PC-3 (cell line): ENCODE measurements at regions not wholly inside any gene's neighbourhood (a gene's known extent, or its start where the extent isn't known, plus 50 kb on each side); places are given as distances from the start of the nearest gene placed in this dataset.

Experiments used
- ATAC-seq: fragments of 200-7000 bp; cut with Tn5 transposase; 2 replicates; pipeline ENCODE4 v1.9.1; 2020; ENCODE audit warnings: mild to moderate bottlenecking, moderate library complexity
- BruUV-seq: library from RNA; stranded (reverse); fragments of 400-500 nt; replicated peaks from 2 replicates; lab custom pipeline; 2021; lab: Mats Ljungman, UMichigan
- CTCF ChIA-PET: fragments of 300-600 bp; sonication (Branson Sonifier 250); formaldehyde crosslinking; loops from one replicate; lab custom pipeline; 2022; ENCODE audit warnings: antibody characterized with exemption; lab: Charles Lee
- POLR2A ChIA-PET: fragments of 300-600 bp; sonication (Branson Sonifier 250); formaldehyde crosslinking; loops from one replicate; lab custom pipeline; 2022; ENCODE audit warnings: antibody characterized with exemption; ENCODE audit not compliant: unreplicated experiment; lab: Charles Lee
- DNase-seq: peaks from one replicate; pipeline ENCODE4 v3.0.0-alpha.2; 2015
- H2AFZ ChIP-seq: fragments of 300-600 bp; sonication (generic); 2 replicates; pipeline ENCODE4 v1.6.0; 2016; ENCODE audit warnings: antibody characterized with exemption, low read length
- H3F3A ChIP-seq: fragments of 300-600 bp; sonication (generic); one replicate; pipeline ENCODE4 v1.6.0; 2017; ENCODE audit warnings: antibody characterized with exemption, low read length, control low read depth, mild to moderate bottlenecking; ENCODE audit not compliant: unreplicated experiment
- H3K27ac ChIP-seq: fragments of 300-600 bp; sonication (generic); 2 replicates; pipeline ENCODE4 v1.5.1; 2016; ENCODE audit warnings: mild to moderate bottlenecking, low read length
- H3K27me3 ChIP-seq: fragments of 300-600 bp; sonication (generic); 2 replicates; pipeline ENCODE4 v1.6.1; 2016; ENCODE audit warnings: low read length, mixed read lengths
- H3K36me3 ChIP-seq: fragments of 300-600 bp; sonication (generic); 2 replicates; pipeline ENCODE4 v1.6.1; 2016; ENCODE audit warnings: low read depth, mixed run types, low read length, mixed read lengths
- H3K4me1 ChIP-seq: fragments of 300-600 bp; sonication (generic); 2 replicates; pipeline ENCODE4 v1.5.1; 2016; ENCODE audit warnings: low read length; ENCODE audit not compliant: insufficient read depth
- H3K4me2 ChIP-seq: fragments of 300-600 bp; sonication (generic); 2 replicates; pipeline ENCODE4 v1.6.0; 2016; ENCODE audit warnings: low read length
- H3K4me3 ChIP-seq: fragments of 300-600 bp; sonication (generic); 2 replicates; pipeline ENCODE4 v1.5.1; 2016; ENCODE audit warnings: mild to moderate bottlenecking, low read length, mixed read lengths
- H3K79me2 ChIP-seq: fragments of 300-600 bp; sonication (generic); 2 replicates; pipeline ENCODE4 v1.6.1; 2017; ENCODE audit warnings: low read length, mixed read lengths
- H3K9ac ChIP-seq: fragments of 300-600 bp; sonication (generic); 2 replicates; pipeline ENCODE4 v1.6.0; 2016; ENCODE audit warnings: mild to moderate bottlenecking, low read length
- H3K9me2 ChIP-seq: fragments of 300-600 bp; sonication (generic); replicated peaks from 2 replicates; pipeline ENCODE4 v1.6.1; 2016; ENCODE audit warnings: mixed run types, low read length, mixed read lengths
- H3K9me3 ChIP-seq: fragments of 300-600 bp; sonication (generic); 2 replicates; pipeline ENCODE4 v1.6.1; 2016; ENCODE audit warnings: low read length, mixed read lengths
- H4K20me1 ChIP-seq: fragments of 300-600 bp; sonication (generic); 2 replicates; pipeline ENCODE4 v1.6.1; 2016; ENCODE audit warnings: low read length, mixed read lengths
- CTCF ChIP-seq: fragments of 300-600 bp; sonication (generic); conservative IDR thresholded peaks from 2 replicates; pipeline ENCODE4 v1.5.1; 2017; ENCODE audit warnings: antibody characterized with exemption, low read depth, mild to moderate bottlenecking, low read length
- EZH2 ChIP-seq: fragments of 300-600 bp; sonication (generic); IDR thresholded peaks from one replicate; pipeline ENCODE4 v1.6.1; 2017; ENCODE audit warnings: antibody characterized with exemption, mild to moderate bottlenecking, low read length; ENCODE audit not compliant: unreplicated experiment
- EZH2phosphoT487 ChIP-seq: fragments of 300-600 bp; sonication (generic); IDR thresholded peaks from 2 replicates; pipeline ENCODE4 v1.6.1; 2018; ENCODE audit warnings: mild to moderate bottlenecking, antibody characterized with exemption, low read length, borderline replicate concordance
- intact Hi-C: fragments of 100-400 bp; cut with micrococcal nuclease; formaldehyde crosslinking; loops from 2 replicates; pipeline ENCODE4 v1.9.0; 2023

GRCh38 chr15:87387766-87388165, 868.8 kb downstream of the NTRK3 start:
- ChIA-PET CTCF (no interaction called here), POLR2A (no interaction called here)
- TF ChIP-seq EZH2 (no peak), CTCF (no peak), EZH2phosphoT487 (no peak)
- Histone ChIP-seq H3K79me2 (no peaks in the 10 kb centered on the region), H3K4me3 (no peak overlapping the region), H3K27me3 (no peaks in the 10 kb centered on the region), H3K4me2 (no peak overlapping the region), H3K9ac (no peak overlapping the region), H3K27ac (no peak overlapping the region), H3F3A (no peaks in the 10 kb centered on the region), H3K36me3 (no peaks in the 10 kb centered on the region), H4K20me1 (no peaks in the 10 kb centered on the region), H3K9me3 (0 out of 2 replicates have a peak, but pooled peaks cover 6% of the 10 kb centered on the region), H3K9me2 (no peaks in the 10 kb centered on the region), H3K4me1 (no peaks in the 10 kb centered on the region), H2AFZ (no peak overlapping the region)
- peak; percentile 57 for DNase-seq
- ATAC-seq: no peak
- intact Hi-C loops: no loop called here
- no TSS peak for BruUV-seq

DNA sequence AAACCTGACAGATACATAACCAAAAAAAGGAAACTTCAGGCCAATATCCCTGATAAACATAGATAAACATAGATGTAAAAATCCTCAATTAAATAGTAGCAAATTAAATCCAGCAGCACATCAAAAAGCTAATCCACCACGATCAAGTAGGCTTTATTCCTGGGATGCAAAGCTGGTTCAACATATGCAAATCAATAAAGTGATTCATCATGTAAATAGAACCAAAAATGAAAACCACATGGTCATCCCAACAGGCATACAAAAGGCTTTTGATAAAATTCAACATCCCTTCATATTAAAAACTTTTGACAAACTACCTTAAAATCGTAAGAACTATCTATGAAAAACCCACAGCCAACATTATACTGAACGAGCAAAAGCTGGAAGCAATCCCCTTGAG, 882.2 kb downstream of the NTRK3 start:
- H3F3A ChIP-seq: no peaks in the 10 kb centered on the region
- no peak for TF ChIP-seq CTCF
- no peak for TF ChIP-seq EZH2phosphoT487
- TF ChIP-seq EZH2: no peak
- H3K27ac ChIP-seq: no peak overlapping the region
- no peak overlapping the region for H3K4me2 ChIP-seq
- no peaks in the 10 kb centered on the region for H3K79me2 ChIP-seq
- H3K9me2 ChIP-seq: no peaks in the 10 kb centered on the region
- no peaks in the 10 kb centered on the region for H3K27me3 ChIP-seq
- ChIA-PET CTCF (no interaction called here), POLR2A (no interaction called here)
- H4K20me1 ChIP-seq: no peaks in the 10 kb centered on the region
- no peak overlapping the region for H3K4me3 ChIP-seq
- intact Hi-C loops: no loop called here
- DNase-seq (no peak), ATAC-seq (no peak)
- no peak overlapping the region for H2AFZ ChIP-seq
- 0 out of 2 replicates have a peak, but pooled peaks cover 2% of the 10 kb centered on the region for H3K9me3 ChIP-seq
- BruUV-seq: no TSS peak
- 0 out of 2 replicates have a peak, but pooled peaks cover 4% of the 10 kb centered on the region for H3K4me1 ChIP-seq
- no peaks in the 10 kb centered on the region for H3K36me3 ChIP-seq
- no peak overlapping the region for H3K9ac ChIP-seq

DNA sequence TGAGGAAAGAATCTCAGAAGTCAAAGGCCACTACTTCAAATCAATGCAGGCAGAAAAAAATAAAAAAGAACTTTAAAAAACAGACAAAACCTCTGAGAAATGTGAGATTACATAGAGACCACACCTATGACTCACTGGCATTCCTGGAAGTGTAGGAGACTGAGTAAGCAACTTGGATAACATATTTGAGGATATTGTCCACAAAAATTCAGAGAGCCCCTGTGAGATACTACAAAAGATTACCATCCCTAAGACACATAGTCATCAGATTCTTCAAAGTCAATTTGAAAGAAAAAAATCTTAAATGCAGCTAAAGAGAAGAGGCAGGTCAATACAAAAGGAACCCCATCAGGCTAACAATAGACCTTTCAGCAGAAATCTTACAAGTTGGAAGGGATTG, 887.3 kb downstream of the NTRK3 start:
- TF ChIP-seq EZH2phosphoT487 (no peak), EZH2 (no peak), CTCF (no peak)
- no peaks in the 10 kb centered on the region for H3K36me3 ChIP-seq
- no peak overlapping the region for H3K9ac ChIP-seq
- H3K4me3 ChIP-seq: no peak overlapping the region
- DNase-seq (peak; percentile 74), ATAC-seq (no peak)
- no peaks in the 10 kb centered on the region for H3K9me2 ChIP-seq
- H3K4me1 ChIP-seq: peaks cover 23% of the 10 kb centered on the region
- H2AFZ ChIP-seq: no peak overlapping the region
- POLR2A ChIA-PET: no interaction called here
- no peaks in the 10 kb centered on the region for H3F3A ChIP-seq
- H3K9me3 ChIP-seq: 0 out of 2 replicates have a peak, but pooled peaks cover 2% of the 10 kb centered on the region
- H4K20me1 ChIP-seq: no peaks in the 10 kb centered on the region
- intact Hi-C loops: no loop called here
- H3K27ac ChIP-seq: peak overlapping the region; percentile 29; the same call in 1 of the 2 replicates
- no peaks in the 10 kb centered on the region for H3K79me2 ChIP-seq
- CTCF ChIA-PET: no interaction called here
- no TSS peak for BruUV-seq
- peak overlapping the region; percentile 12; the same call in 1 of the 2 replicates for H3K4me2 ChIP-seq
- no peaks in the 10 kb centered on the region for H3K27me3 ChIP-seq
